GOT3 (cell line): ENCODE measurements at regions not wholly inside any gene's neighbourhood (a gene's known extent, or its start where the extent isn't known, plus 50 kb on each side); places are given as distances from the start of the nearest gene placed in this dataset.

Source experiments
- DNase-seq: peaks from one replicate; lab custom pipeline; 2025; ENCODE audit warnings: mixed read lengths; lab: John Stamatoyannopoulos, UW

DNA sequence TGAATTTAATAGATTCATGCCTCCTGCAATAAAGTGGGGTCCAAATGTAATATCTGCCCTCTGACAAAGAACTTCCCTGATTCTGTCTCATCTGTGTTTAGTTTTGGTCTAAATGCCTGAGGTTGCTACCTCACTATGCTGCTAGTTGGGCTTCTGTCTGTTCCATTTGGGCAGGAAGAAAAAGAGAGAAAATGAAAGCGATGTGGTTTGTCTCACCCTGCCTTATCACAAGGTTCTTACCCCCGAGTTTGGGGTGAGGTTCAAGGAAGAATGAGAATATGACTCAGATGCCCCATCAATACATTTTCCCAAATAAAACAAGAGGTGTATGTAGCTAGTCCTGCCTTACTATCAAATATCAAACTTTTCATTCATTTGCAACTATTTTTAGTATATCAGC is 132.1 kb upstream of the MTAP start:
- DNase-seq: no peak

DNA sequence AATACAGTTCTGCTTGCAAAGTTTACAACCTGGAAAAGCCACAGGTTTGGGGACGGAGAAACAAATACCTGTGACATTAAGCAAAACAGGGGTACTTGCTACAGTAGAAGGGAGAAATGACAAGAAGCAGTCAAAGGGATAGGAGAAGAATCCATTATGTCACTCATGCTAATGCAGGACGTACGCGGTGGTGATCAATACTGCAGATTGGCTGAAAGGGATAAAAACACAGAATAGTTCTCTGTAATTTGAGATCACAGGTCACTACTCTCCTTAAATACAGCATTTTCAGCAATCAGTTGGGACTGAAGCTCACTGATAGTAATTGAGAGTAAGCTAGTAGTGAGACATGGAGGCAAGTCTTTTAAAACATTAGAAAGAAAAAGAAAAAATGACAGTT is 130.3 kb upstream of the MTAP start:
- DNase-seq: no peak

DNA sequence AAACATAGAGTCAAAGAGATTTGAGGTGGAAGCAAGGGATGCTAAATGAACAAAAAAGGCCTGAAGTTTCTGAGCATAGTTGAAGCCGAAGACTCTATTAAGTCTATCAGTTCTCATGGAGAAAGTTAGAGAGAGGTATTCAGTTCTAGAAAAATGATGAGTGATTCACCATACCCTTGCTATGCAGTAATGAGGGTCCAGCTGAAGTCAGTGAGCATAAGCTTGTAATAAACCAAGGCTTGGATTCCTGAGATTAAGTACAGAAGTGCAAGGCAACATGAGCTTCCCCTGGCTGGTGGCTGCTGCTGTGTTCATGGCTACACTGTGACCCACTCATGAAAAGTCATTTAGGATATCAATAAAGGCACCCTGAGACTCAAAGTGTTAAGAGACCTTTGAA is 129.7 kb upstream of the MTAP start:
- no peak for DNase-seq

- DNase-seq: no peak
Observed at GRCh38 chr9:21674894-21675293, 127.5 kb upstream of the MTAP start.

GRCh38 chr9:21677387-21677786 is 125.0 kb upstream of the MTAP start:
- no peak for DNase-seq

- DNase-seq: no peak
Observed at GRCh38 chr9:21677834-21678233, 124.6 kb upstream of the MTAP start.

- DNase-seq: no peak
Observed at GRCh38 chr9:21679432-21679831, 123.0 kb upstream of the MTAP start.

DNA sequence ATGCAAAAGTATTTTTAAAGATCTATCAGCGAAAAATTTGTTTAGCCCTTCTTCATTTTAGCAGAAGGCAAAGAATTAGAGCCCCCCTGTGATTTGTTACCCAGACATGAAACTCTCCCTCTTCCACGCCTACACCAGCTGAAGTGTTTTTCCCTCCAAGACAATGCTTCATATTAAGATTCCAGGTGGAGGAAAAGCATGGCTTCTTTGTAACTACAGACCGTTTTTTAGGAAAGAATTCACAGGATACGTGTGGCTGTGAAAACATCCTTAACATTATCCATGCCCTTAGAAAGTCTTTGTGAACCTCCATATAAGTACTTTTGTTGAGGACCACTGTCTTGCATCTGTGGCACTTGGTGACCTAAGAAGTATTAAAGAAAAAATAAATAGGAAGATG is 121.8 kb upstream of the MTAP start:
- DNase-seq: no peak

DNA sequence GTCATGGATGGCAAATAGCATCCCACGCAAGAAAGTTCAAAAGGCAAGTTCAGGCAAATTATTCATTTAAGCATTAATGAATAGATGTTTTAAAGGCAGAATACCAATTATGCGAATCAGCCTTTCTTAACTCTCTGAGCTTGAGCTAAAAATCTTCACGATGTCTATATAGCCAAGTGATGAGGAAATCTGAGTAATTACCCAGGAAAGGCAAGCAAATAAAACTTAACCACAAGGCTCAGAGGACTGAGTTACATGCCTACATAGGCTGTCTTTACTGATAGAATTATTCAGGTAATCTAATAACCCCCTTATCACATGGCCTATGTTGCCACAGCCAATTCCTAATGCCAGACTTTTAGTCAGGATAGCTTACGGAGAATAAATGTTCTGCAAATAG is 120.8 kb upstream of the MTAP start:
- no peak for DNase-seq

DNA sequence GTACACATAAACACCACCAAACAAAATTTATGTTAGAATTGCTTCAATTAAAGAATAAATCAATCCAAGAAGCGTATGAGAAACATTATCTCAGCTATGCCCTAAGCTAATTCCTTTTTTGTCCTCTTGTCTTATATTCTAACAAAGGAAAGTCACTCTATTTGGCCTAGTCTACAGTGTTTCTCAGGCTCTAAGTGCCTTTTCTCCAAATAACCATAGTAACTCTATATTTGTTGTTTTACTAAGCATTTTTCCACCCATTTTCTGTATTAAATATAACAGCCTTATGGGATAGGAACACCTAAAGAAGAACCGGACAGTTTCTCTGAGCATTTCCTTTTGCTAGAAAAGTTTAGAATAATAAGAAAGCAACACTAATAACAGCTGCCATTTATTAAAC is 120.1 kb upstream of the MTAP start:
- no peak for DNase-seq

DNA sequence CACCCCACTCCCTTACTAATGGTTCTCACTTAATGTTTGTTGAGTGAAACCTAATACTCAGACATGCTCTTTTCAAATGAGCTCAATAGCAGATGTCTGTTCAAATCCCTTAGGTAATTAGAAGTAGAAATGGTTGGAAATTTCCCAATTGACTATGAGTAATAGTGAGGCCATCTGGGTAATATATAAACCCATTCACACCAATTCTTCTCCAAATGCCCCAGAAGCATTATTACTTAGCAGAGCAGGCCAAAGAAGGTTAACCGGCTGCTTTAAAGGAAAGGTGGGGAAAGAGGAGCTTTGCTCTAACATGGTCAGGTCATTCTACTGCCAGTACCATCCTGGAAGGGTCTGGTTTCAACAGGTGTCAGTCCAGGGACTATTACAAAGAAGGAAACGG is 119.5 kb upstream of the MTAP start:
- DNase-seq: no peak

GRCh38 chr9:21683484-21684175 is 118.8 kb upstream of the MTAP start:
- DNase-seq: no peak

GRCh38 chr9:21684231-21684630 is 118.2 kb upstream of the MTAP start:
- no peak for DNase-seq

DNA sequence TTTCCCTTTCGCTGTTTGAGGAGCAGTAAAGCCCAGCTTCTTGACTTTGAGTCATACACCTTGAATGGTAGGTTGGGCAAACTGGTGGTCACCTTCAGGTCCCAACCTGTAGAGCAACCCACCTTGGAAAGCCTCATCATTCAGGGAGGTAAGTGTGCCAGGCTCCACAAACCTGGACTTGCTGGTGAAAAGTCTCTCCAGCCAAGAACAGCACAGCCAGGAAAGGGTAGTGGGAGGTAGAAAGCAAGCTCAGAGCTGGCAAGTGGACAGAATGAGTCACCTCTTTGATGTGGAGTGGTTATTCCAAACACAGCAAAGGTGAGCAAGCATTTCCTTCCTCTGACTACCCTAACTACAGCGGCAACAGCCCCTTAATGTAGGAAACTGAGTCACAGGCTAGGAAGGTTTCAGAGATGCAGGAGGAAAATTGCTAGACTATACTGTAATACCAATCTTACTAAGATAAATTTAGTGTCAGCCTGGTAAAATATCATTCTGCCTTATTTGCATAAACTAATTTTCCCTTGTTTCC is 117.5 kb upstream of the MTAP start:
- no peak for DNase-seq

GRCh38 chr9:21685502-21685901 is 116.9 kb upstream of the MTAP start:
- DNase-seq: no peak

DNA sequence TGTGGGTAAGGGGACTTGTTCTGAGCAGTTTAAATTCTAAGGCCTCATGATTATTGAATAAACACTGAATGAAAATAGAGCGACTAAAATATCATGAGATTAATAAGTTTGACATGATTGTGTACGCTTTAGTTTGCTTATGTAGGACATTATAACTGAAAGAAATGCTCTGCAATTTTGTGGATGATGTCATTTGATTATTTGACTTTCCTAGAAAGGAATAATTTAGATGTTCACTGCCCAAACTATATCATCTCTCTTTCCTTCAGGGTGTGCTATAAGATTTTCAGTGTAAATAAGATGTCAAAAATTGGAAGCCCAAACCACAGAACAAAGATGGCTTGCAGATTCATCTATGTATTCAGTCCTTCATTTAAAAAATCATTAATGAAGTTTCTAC is 115.7 kb upstream of the MTAP start:
- no peak for DNase-seq

DNA sequence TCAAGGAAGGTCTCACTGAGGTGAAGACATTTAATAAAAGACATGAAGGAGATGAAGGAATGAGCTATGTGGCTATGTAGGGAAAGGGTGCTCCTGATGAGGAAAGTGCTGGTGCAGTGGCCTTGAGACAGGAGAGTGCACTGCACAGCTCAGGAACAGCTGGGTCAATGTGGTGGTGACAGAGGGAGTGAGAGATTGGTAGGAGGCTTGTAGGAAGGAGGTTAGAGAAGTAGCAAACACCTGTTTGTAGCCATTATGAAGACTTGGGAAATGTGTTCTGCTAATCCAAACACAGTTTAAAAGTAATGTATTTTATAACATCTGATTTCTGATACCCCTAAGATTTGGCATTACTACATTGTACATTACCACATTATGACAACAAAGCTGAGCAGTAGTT is 115.1 kb upstream of the MTAP start:
- DNase-seq: no peak

DNA sequence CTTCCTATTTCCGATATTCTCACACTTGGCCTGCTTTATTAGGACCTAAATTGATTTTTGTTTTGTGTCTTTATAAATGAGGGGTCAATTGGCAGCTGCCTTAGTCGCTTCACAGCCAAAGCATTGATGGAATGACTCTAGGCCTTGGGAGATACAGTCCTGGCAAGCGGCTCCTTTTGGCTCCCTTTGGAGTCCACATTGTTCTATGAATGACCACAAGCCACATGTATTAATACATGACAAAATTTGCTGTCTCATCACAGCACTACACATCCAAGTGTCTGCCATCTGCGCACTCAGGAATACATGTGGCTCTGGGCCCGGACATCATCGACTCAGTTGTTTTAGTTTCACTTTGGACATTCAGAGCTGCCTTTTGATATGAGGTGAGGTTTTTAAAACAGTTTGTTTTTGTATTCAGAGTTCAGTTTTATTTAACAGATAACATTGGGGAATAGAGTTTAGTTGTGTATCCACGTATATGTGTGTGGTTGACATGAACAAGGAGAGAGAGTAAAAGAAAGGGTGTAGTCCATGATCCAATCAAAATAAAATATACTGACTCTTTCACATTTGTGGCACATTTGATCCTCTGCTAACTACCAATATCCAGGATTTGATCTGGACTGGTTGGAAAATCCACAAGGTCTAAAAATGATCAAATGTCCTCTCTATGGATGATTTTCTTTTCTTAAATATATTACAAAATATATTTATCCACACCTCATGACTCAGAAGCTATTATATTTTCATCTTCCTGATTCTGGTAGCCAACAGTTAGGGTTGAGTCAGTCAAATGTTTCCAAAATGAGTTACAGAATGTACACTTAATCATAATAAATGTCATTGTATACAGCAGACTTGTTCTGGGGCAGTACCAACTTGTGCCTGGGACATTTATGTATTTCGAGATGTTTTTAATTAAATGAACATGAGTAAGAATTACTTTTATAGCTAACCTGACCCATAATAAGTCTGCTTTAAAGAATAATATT is 114.0 kb upstream of the MTAP start:
- no peak for DNase-seq

DNA sequence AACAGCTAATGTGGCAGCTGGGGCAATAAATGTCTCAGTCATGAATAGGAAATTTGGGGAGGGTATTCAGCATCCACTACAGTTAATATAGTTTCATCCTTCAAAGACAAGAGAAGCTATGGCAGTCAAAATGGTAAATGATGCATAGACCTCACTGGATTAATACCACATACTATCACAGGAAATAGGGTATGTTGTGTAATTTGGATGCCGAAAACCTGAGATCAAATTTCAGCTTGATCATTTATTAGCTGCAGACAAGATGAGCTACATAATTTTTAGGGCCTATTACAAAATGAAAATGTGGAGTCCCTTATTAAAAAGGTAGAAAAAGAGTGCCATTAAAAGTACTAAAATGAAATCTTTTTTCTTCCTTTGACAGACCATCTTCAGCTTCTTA is 112.6 kb upstream of the MTAP start:
- DNase-seq: no peak

GRCh38 chr9:21690561-21690960 is 111.9 kb upstream of the MTAP start:
- no peak for DNase-seq

DNA sequence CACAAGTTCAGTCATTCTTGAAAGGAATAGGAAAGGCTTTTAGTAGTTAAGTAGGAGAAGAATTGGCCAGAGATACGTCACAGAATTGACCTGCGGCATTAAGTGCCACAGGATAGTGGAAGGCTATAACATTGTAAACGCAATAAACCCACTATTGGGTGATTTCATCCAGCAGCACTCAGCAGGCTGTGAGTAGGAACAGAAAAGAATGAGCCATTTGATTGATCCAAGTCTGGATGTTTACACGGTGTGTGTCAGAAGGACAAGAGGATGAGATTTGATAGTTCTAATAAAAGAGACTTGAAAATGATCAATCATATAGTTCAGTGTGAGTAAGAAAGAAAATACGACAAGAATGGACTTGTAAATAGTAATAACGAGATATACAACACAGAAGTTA is 110.0 kb upstream of the MTAP start:
- no peak for DNase-seq

DNA sequence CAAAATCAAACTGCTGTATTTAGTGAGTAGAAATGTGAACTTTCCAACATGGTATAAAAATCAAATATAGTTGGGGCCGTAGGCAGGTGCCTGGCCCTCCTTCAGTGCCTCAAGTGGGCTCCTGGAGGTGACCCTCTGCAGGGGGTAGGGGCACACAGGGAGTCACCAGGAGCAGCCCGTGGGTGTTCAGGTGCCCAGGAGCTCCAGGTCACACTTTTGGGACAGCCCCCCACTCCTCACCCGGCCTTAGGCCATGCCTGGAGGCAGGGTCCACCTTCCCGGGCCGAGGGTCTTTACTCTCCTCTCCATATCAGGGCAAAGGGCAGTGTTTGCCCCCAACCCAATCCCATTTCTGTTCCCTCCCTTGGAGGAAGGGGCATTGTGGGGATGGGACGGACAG is 108.0 kb upstream of the MTAP start:
- DNase-seq: no peak

DNA sequence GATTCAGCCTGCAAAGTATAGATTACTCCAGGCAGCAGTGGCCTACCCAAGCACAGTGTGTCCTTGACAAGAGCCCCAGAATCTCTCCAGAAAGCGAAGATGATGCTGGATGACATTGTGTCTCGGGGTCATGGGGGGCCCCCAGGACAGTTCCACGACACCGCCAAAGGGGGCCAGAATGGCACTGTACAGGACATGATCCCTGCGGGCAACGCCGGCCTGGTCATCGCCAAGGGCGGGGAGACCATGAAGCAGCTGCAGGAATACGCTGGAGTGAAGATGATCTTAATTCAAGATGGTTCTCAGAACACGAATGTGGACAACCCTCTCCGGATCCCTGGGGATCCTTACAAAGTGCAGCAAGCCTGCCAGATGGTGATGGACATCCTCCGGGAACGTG is 107.0 kb upstream of the MTAP start:
- DNase-seq: no peak
